Activated T-cell treated with anti-CD3 and anti-CD28 coated beads, Interleukin-2, amount 50 U/mL, for 48 hours (primary cell): ENCODE measurements at regions not wholly inside any gene's neighbourhood (a gene's known extent, or its start where the extent isn't known, plus 50 kb on each side); places are given as distances from the start of the nearest gene placed in this dataset.

ENCODE experiments used
- DNase-seq, 2 experiments: peaks; one replicate each; pipeline ENCODE4 v3.0.0-alpha.2; 2020

- no peak for DNase-seq
These were observed 112.8 kb upstream of the TSHZ2 start for GRCh38 chr20:52859156-52859876.

- DNase-seq: no peak
These were observed 119.4 kb upstream of the TSHZ2 start for GRCh38 chr20:52852714-52853113.

- DNase-seq: no peak
These were observed 124.3 kb upstream of the TSHZ2 start for GRCh38 chr20:52847731-52848359.

GRCh38 chr20:52847029-52847660 lies 125.0 kb upstream of the TSHZ2 start:
- no peak for DNase-seq

GRCh38 chr20:52845044-52845443 lies 127.1 kb upstream of the TSHZ2 start:
- no peak for DNase-seq

- no peak for DNase-seq
These were observed 128.7 kb upstream of the TSHZ2 start for GRCh38 chr20:52843425-52843824.

GRCh38 chr20:52841003-52841402 lies 131.2 kb upstream of the TSHZ2 start:
- DNase-seq: no peak

- DNase-seq: no peak
These were observed 132.1 kb upstream of the TSHZ2 start for GRCh38 chr20:52840041-52840440.

- DNase-seq: no peak
These were observed 133.5 kb upstream of the TSHZ2 start for GRCh38 chr20:52838510-52839241.

GRCh38 chr20:52837378-52837777 lies 134.8 kb upstream of the TSHZ2 start:
- no peak for DNase-seq

- DNase-seq: no peak
These were observed 138.3 kb upstream of the TSHZ2 start for GRCh38 chr20:52833901-52834300.

GRCh38 chr20:52832151-52832774 lies 139.9 kb upstream of the TSHZ2 start:
- DNase-seq: no peak

GRCh38 chr20:52830598-52830997 lies 141.6 kb upstream of the TSHZ2 start:
- no peak for DNase-seq

GRCh38 chr20:52829111-52829510 lies 143.0 kb upstream of the TSHZ2 start:
- no peak for DNase-seq

- no peak for DNase-seq
These were observed 144.0 kb upstream of the TSHZ2 start for GRCh38 chr20:52828199-52828598.

GRCh38 chr20:52826722-52827121 lies 145.4 kb upstream of the TSHZ2 start:
- DNase-seq: no peak

GRCh38 chr20:52826321-52826720 lies 145.8 kb upstream of the TSHZ2 start:
- no peak for DNase-seq

GRCh38 chr20:52824494-52825216 lies 147.5 kb upstream of the TSHZ2 start:
- peak in 1 of 2 experiments; percentile 17 for DNase-seq

GRCh38 chr20:52823303-52823702 lies 148.9 kb upstream of the TSHZ2 start:
- DNase-seq: no peak

- DNase-seq: no peak
These were observed 151.4 kb upstream of the TSHZ2 start for GRCh38 chr20:52820641-52821292.

- DNase-seq: no peak
These were observed 153.7 kb upstream of the TSHZ2 start for GRCh38 chr20:52818491-52818890.

- no peak for DNase-seq
These were observed 154.2 kb upstream of the TSHZ2 start for GRCh38 chr20:52817981-52818380.
